Sigmoid colon (tissue), 4 donors: ENCODE measurements at regions not wholly inside any gene's neighbourhood (a gene's known extent, or its start where the extent isn't known, plus 50 kb on each side); places are given as distances from the start of the nearest gene placed in this dataset.

Experiments used
- CTCF ChIP-seq, 4 experiments: fragments of 450-650 bp in 3 of 4; fragments of 200-600 bp in 1 of 4; IDR thresholded peaks; one replicate each; pipeline ENCODE4 v1.5.1; 2016 to 2019; ENCODE audit warnings: antibody characterized with exemption in 4 of 4, mild to moderate bottlenecking in 3 of 4, moderate library complexity in 2 of 4
- EP300 ChIP-seq, 4 donors: sonication (generic); formaldehyde crosslinking; IDR thresholded peaks; one replicate each; pipeline ENCODE4 v1.6.1; 2017; ENCODE audit warnings: antibody characterized with exemption in 4 of 4

DNA sequence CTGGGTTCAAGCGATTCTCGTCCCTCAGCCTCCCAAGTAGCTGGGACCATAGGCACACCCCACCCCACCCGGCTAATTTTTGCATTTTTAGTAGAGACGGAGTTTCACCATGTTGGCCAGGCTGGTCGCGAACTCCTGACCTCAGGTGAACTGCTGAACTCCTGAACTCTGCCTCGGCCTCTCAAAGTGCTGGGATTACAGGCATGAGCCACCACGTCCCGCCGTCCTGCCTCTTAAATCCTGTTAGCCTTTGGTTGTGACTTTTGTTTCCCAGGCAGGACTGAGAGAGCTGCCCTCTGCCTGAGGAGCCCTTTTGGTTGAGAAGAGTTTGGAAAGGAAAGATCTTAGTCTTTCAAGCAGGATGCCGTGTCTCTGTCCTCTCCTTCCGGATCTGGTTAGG is 59.3 kb upstream of the C1orf174 start:
- no peak for TF ChIP-seq EP300 (IDR thresholded peaks at IDR 0.05)
- TF ChIP-seq CTCF (IDR thresholded peaks at IDR 0.05): no peak
